ENCODE measurements at regions not wholly inside any gene's neighbourhood (a gene's known extent, or its start where the extent isn't known, plus 50 kb on each side); places are given as distances from the start of the nearest gene placed in this dataset.

DNA sequence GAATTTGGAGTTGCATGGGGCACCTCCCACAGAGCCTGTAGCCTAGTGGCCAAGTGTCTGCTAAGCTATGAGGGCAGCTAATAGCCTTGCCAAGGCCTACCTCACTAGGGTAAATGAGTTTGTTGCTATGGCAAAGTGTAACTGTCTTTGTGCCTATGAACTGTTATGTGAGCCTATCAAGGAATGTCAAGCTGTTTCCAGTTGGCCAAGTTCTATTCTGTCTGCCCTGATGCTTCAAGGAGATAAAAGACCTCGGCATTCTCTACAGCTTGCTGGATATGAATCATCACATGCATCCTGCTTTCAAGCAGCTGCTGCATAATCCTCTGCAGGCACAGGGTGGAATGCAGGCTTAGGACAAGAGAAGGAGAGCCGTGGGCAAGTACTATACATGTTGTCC is 69.8 kb upstream of the CCDC112 start:
- Mint-ChIP-seq H3K27me3 (ENCODE audit: low read depth) (peaks cover 7% of the 10 kb centered on the region), H3K4me3 (no peak overlapping the region), H3K4me1 (ENCODE audit: low read depth) (no peaks in the 10 kb centered on the region), H3K36me3 (ENCODE audit: low read depth) (no peaks in the 10 kb centered on the region), H3K9me3 (no peaks in the 10 kb centered on the region), H3K27ac (no peak overlapping the region)
- no peak for DNase-seq (ENCODE audit: low spot score)

DNA sequence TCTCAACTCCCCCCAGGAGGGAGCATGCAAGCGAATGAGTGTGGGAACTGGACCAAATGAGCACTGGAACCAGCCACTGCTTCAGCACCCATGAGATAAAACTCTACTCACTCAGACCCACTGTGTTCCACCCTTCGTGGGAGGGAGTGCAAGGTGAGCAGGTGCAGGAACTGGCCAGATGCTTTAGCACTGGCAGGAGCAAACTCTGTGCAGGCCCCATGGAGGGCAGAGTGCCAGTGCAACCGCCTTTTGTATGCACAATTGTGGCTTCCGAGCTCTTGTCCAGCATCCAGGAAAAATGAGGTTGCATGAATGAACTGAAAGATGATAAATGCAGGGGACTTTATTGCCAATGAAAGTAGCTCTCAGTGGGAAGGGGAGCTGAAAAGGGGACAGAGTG is 67.4 kb upstream of the CCDC112 start:
- Mint-ChIP-seq H3K27ac (no peak overlapping the region), H3K4me1 (ENCODE audit: low read depth) (no peaks in the 10 kb centered on the region), H3K9me3 (no peaks in the 10 kb centered on the region), H3K36me3 (ENCODE audit: low read depth) (no peaks in the 10 kb centered on the region), H3K4me3 (no peak overlapping the region), H3K27me3 (ENCODE audit: low read depth) (peaks cover 9% of the 10 kb centered on the region)
- no peak for DNase-seq (ENCODE audit: low spot score)

DNA sequence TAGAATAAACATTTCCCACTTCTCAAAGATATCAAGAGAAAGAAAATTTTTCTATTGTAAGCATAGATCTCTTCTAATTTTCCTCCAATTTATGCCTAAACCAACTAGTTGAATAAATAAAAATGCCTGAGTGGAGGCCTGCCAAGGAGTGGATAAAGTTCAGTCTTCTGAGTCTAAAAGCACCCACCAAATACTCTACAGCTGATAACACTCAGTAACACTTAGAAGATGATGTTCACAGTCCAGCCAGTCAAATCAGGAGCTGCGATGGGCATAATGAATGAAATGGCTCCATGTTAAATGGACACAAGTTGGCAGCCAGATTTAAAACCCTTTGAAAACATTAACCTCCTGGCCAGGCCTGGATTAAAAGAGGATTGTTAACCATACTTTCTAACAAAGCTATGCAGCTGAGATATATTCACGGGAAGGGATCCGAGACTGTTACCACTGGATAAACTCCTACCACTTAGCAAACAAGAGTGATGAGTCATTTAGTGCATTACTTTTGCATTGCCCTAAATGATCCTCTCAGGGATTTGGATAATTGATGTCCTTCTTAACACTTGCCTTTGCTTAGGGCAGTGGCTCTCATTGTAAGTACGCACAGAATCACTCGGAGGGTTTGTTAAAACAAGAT is 63.7 kb upstream of the CCDC112 start:
- H3K27me3 Mint-ChIP-seq (ENCODE audit: low read depth): peaks cover 21% of the 10 kb centered on the region

DNA sequence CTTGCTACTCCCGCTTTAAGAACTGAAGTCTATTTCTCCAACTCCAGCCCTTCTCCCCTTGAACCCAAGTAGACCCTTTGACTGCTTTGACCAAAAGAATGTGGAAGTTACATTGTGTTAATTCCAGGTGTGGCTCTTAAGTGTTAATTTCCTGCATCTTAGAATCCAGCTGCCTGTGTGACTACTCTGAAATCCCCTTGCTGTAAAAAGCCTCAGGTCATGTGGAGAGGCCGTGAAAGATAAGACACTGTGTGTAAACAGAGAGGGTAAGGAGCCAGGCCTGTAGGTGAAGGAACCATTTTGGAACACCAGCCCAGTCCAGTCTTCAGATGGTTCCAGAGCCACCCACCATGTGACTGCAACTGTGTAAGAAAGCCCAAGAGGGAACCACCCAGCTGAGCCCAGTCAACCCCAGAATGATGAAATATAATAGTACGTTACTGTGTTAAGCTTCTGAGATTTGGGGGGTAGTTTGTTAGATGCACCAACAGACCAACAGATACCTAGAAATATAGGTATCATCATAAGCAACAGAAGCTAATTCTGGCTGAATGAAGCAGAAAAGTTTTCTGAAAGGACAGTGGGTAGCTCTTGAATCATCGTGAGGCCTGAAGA is 59.4 kb upstream of the CCDC112 start:
- no peaks in the 10 kb centered on the region for H3K4me1 Mint-ChIP-seq (ENCODE audit: low read depth)
- H3K27ac Mint-ChIP-seq: no peak overlapping the region
- H3K36me3 Mint-ChIP-seq (ENCODE audit: low read depth): no peaks in the 10 kb centered on the region
- no peaks in the 10 kb centered on the region for H3K9me3 Mint-ChIP-seq
- no peak overlapping the region for H3K4me3 Mint-ChIP-seq
- peaks cover 19% of the 10 kb centered on the region for H3K27me3 Mint-ChIP-seq (ENCODE audit: low read depth)
- no peak for DNase-seq (ENCODE audit: low spot score)

More for the DNA sequence above, 63.7 kb upstream of the CCDC112 start:
- Mint-ChIP-seq H3K4me1 (ENCODE audit: low read depth) (no peaks in the 10 kb centered on the region), H3K27ac (no peak overlapping the region), H3K9me3 (no peaks in the 10 kb centered on the region), H3K36me3 (ENCODE audit: low read depth) (no peaks in the 10 kb centered on the region), H3K4me3 (no peak overlapping the region)
- no peak for DNase-seq (ENCODE audit: low spot score)

DNA sequence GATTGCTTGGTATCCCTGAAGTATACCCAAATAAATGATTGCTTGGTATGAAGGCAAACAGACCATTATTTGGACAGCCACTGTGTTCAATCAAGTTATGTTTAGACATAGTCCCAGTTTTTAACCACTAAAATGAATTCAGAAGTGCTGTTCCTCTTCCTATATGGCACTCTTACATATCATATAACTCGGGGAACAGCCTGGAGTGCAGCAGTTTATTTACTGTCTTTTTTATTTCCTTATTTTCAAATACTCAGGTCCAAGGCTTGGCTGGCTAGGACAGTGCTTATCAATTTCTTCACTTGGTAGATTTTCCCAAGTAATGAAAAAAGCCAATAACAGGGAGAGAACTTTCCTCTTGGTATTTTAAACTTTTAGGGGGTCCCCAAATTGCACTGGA is 58.6 kb upstream of the CCDC112 start:
- Mint-ChIP-seq H3K27ac (no peak overlapping the region), H3K27me3 (ENCODE audit: low read depth) (peaks cover 23% of the 10 kb centered on the region), H3K4me3 (no peak overlapping the region), H3K9me3 (no peaks in the 10 kb centered on the region), H3K36me3 (ENCODE audit: low read depth) (no peaks in the 10 kb centered on the region), H3K4me1 (ENCODE audit: low read depth) (no peaks in the 10 kb centered on the region)
- DNase-seq (ENCODE audit: low spot score): no peak

- H3K36me3 Mint-ChIP-seq (ENCODE audit: low read depth): no peaks in the 10 kb centered on the region
- no peak overlapping the region for H3K4me3 Mint-ChIP-seq
- DNase-seq (ENCODE audit: low spot score): no peak
- H3K27me3 Mint-ChIP-seq (ENCODE audit: low read depth): peaks cover 25% of the 10 kb centered on the region
- no peak overlapping the region for H3K27ac Mint-ChIP-seq
- no peaks in the 10 kb centered on the region for H3K9me3 Mint-ChIP-seq
- no peaks in the 10 kb centered on the region for H3K4me1 Mint-ChIP-seq (ENCODE audit: low read depth)
Observed at GRCh38 chr5:115354246-115354645, 57.8 kb upstream of the CCDC112 start.

GRCh38 chr5:115352571-115352970 is 56.1 kb upstream of the CCDC112 start:
- Mint-ChIP-seq H3K27me3 (ENCODE audit: low read depth) (peaks cover 20% of the 10 kb centered on the region), H3K9me3 (no peaks in the 10 kb centered on the region), H3K4me1 (ENCODE audit: low read depth) (no peaks in the 10 kb centered on the region), H3K36me3 (ENCODE audit: low read depth) (no peaks in the 10 kb centered on the region), H3K27ac (no peak overlapping the region), H3K4me3 (no peak overlapping the region)
- no peak for DNase-seq (ENCODE audit: low spot score)

DNA sequence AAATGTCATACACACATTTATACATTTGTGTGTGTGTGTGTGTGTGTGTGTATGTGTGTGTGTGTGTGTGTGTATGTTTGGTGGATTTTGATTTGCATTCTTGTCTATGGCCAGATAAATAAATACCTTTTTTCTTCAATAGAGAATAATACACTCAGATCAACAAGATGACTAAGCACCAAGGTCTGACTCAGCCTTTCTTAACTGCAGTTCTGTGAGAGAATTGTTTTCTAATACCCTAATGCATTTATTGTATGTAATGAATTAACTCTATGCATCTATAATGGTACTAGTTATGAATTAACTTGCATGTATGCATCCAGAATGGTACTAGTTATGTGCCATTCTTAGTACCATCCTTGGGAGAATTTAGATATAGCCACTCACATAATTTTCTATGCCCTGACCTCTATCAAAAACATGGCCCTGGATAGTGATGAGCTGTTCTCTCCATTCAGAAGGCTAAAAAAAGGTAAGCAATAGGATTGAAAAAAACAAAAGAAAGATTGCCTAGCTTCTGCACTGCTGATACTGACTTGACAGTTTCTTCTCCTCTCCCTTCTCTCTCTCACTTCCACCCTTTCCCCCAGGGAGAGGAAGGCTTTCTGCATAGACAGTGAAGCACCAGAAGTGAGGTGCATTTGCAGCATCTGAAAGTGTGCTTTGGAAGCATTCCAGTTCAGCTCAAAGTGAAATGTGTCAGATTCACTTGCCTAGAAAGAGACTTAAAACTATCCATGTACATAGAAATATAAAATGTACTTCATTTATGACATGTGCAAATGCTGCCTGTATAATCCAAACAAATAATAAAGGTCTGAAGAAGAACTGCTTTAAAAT is 55.1 kb upstream of the CCDC112 start:
- no peaks in the 10 kb centered on the region for H3K9me3 Mint-ChIP-seq
- H3K27ac Mint-ChIP-seq: no peak overlapping the region
- H3K36me3 Mint-ChIP-seq (ENCODE audit: low read depth): no peaks in the 10 kb centered on the region
- H3K4me3 Mint-ChIP-seq: no peak overlapping the region
- H3K4me1 Mint-ChIP-seq (ENCODE audit: low read depth): no peaks in the 10 kb centered on the region
- DNase-seq (ENCODE audit: low spot score): no peak
- H3K27me3 Mint-ChIP-seq (ENCODE audit: low read depth): peaks cover 19% of the 10 kb centered on the region

GRCh38 chr5:115350894-115351293 is 54.4 kb upstream of the CCDC112 start:
- no peaks in the 10 kb centered on the region for H3K4me1 Mint-ChIP-seq (ENCODE audit: low read depth)
- H3K27ac Mint-ChIP-seq: no peak overlapping the region
- no peak for DNase-seq (ENCODE audit: low spot score)
- no peak overlapping the region for H3K4me3 Mint-ChIP-seq
- no peaks in the 10 kb centered on the region for H3K9me3 Mint-ChIP-seq
- no peaks in the 10 kb centered on the region for H3K36me3 Mint-ChIP-seq (ENCODE audit: low read depth)
- H3K27me3 Mint-ChIP-seq (ENCODE audit: low read depth): peaks cover 21% of the 10 kb centered on the region

GRCh38 chr5:115349001-115349817 is 52.8 kb upstream of the CCDC112 start:
- no peaks in the 10 kb centered on the region for H3K36me3 Mint-ChIP-seq (ENCODE audit: low read depth)
- no peaks in the 10 kb centered on the region for H3K9me3 Mint-ChIP-seq
- H3K27ac Mint-ChIP-seq: no peak overlapping the region
- H3K4me1 Mint-ChIP-seq (ENCODE audit: low read depth): no peaks in the 10 kb centered on the region
- no peak overlapping the region for H3K4me3 Mint-ChIP-seq
- no peak for DNase-seq (ENCODE audit: low spot score)
- H3K27me3 Mint-ChIP-seq (ENCODE audit: low read depth): peaks cover 28% of the 10 kb centered on the region

DNA sequence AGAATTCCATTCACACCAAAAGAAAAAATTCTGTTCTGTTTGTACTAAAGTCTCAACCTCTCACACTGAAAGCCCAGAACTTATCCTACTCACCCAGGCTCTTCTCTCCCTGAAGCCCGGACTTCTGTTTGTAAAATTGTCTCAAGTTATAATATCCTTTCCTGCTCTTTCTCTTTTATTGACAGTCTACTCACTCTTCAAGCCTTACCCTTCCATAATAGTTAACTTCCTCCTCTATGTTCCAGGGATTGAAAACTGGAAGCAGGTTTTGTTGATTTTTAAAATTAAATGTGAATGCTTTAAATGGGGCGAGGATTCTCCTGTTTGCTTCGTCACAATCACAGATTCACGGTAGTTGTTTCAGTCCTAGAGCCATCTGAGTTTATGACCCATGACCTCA is 51.7 kb upstream of the CCDC112 start:
- Mint-ChIP-seq H3K4me1 (ENCODE audit: low read depth) (no peaks in the 10 kb centered on the region), H3K9me3 (no peaks in the 10 kb centered on the region), H3K27ac (no peak overlapping the region), H3K4me3 (no peak overlapping the region), H3K36me3 (ENCODE audit: low read depth) (no peaks in the 10 kb centered on the region), H3K27me3 (ENCODE audit: low read depth) (peaks cover 24% of the 10 kb centered on the region)
- DNase-seq (ENCODE audit: low spot score): no peak
